GM21786 (cell line): ENCODE measurements at regions not wholly inside any gene's neighbourhood (a gene's known extent, or its start where the extent isn't known, plus 50 kb on each side); places are given as distances from the start of the nearest gene placed in this dataset.
"Not testable (repeated sequence)": the region's sequence is repeated elsewhere in the genome, so short reads cannot be mapped to it uniquely, and the experiment has no call there.

Source experiments
- ATAC-seq: cut with Tn5 transposase; IDR thresholded peaks from one replicate; pipeline ENCODE4 v1.9.1; 2021; ENCODE audit not compliant: unreplicated experiment

GRCh38 chrX:138014577-138014976, 448.6 kb downstream of the ZIC3 start:
- ATAC-seq: no peak

DNA sequence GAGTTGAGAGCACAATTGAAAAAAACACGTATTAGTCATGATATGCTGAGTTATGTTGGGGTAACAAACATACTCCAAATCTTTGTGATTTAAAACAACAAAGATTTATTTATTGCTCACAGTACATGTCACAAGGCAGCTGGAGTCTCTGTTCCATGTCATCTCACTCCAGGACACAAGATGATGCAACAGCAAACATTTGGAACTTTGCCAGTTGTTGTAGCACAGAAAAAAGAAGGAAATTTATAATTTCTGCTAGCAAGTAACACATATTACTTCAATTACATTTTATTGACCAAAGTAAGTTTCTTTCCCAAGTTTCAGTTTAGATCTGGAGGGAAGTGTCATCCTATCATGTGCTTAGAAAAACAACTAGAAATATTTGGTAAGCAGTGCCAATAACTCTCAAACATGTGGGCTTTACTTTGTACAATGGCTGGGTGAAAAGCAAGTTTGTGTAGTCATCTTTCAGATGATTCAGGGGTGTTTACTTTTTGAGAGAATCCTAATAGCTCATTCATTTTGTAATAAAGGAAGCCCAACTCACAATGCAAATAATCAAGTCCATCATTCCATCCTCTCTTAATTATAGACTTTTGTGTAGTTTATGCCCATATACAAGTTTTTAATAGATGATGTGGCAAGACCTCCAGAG, 452.3 kb downstream of the ZIC3 start:
- ATAC-seq: no peak

- ATAC-seq: no peak
Observed at GRCh38 chrX:138020941-138021340, 455.0 kb downstream of the ZIC3 start.

DNA sequence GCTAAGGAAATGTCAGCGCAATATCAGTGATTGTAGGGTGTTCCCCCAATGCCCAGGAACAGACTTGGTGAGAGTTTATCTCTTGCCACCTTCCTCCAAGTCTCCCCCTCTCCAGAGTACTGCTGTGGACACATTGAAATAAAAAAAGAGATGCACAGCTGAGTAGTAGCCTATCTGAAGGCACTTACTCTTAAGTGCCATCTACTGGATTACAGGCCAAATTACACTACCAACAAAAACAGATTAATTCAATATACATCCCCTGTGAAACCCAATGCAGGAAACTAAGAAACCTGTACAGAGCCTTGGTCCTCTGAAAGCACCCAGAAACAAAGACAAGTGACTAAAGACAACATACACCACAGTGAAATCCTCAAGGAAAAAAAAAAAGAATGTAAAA, 460.3 kb downstream of the ZIC3 start:
- peak; percentile 86 for ATAC-seq

DNA sequence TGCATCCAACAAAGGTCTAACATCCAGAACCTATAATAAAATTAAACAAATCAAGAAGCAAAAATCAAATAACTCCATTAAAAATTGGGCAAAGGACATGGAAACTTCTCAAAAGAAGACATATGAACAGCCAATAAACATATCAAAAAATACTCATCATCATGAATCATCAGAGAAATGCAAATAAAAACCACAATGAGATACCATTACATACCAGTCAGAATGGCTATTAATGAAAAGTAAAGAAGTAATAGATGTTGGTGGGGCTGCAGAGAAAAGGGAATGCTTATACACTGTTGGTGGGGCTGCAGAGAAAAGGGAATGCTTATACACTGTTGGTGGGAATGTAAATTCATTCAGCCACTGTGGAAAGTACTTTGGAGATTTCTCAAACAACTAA, 465.8 kb downstream of the ZIC3 start:
- no peak for ATAC-seq

DNA sequence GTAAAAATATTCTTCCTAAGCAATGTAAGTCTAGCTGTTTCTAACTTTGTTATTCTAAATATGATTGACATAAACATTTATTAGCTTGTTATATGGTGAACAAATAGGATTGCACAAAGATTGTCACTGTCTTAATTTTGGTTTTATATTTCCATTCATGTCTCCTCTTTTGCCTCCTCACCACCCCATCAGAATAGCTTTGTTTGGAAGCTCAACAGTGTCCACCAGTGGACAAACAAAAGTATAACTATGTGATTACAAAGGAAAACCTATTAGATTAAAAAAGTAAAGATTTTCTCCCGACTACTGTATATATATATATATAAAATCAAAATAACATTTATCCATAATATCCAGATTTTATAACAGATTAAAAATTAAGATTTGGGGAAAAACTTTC, 468.2 kb downstream of the ZIC3 start:
- no peak for ATAC-seq

DNA sequence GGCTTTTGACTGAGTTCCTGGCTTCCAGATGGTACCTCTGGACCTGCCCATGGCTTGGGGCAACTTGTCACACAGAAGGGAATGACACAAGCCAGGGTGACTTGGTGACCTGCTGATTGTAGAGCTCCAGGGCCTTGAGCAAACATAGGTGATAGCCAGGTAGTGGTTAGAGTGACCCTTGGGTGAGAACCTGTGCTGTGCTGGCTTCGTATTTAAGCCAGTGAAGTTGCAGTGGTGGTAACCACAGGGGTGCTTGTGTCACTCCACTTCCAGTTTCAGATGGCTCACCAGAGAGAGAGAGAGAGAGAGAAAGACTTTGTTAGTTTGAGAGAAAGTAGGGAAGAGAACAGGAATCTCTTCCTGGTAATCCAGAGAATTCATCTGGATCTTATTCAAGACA, 471.6 kb downstream of the ZIC3 start:
- no peak for ATAC-seq

DNA sequence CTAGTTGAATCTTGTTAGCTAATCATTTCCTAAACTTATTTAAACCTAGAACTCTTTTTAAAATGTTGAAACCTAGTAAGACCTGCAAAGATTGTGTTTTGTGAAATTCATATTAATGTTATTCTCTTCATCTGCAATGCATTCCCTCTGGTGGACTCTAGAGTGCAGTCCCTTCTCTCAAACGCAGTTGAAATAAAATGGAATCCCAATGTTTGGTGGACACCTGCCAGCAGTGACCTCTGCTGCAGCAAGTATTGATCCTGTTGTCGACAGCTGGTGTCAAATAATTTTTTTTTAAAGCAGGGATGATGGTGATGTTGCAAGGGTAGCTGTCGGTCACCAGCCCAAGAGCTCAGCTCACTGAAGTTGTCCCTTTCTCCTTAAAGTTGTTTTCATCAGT, 492.0 kb downstream of the ZIC3 start:
- ATAC-seq: no peak

DNA sequence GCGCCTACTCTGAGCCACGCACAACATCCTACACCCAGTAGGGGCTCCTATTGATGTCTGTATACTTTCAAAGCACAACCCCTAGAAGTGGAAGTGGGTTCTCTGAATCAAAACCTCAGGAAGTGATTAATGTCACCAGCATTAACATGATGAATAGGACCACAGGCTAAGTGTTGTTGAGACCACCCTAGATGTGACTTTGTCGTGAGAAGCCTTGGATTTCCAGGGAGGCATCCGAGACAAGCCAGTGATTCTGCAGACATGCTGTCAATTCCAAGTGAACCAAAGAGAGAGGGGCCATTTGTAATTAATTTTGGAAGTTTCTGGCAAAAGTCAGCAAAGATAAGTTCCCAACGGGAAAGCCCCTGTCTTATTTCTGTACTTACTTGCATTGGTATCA, 493.0 kb downstream of the ZIC3 start:
- ATAC-seq: no peak

GRCh38 chrX:138067415-138067814, 501.5 kb downstream of the ZIC3 start:
- ATAC-seq: no peak

- ATAC-seq: no peak
Observed at GRCh38 chrX:138073626-138074025, 507.7 kb downstream of the ZIC3 start.

DNA sequence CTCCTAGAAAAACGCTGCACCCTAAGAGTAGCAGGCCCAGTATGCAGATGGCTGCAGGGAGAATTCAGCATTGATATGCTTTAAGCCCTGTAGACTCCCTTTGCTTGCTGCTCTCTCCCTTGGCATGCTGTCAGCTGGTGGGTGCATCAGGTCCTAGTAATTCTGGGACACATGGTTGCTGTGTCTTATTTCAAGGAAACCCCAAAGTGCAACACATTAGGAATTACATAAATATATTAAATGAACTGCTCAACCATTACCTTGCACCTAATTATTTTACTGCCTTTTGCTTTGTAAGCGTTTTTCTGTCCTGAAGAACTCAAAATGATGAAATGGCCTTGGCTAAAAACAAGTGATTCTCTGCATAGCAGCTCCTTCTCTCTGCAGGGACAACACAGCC, 516.3 kb downstream of the ZIC3 start:
- ATAC-seq: no peak

GRCh38 chrX:138082896-138083295, 517.0 kb downstream of the ZIC3 start:
- ATAC-seq: no peak

- ATAC-seq: not testable (repeated sequence)
Observed at GRCh38 chrX:138110910-138111309, 545.0 kb downstream of the ZIC3 start.

- no peak for ATAC-seq
Observed at GRCh38 chrX:138127314-138127713, 561.4 kb downstream of the ZIC3 start.

DNA sequence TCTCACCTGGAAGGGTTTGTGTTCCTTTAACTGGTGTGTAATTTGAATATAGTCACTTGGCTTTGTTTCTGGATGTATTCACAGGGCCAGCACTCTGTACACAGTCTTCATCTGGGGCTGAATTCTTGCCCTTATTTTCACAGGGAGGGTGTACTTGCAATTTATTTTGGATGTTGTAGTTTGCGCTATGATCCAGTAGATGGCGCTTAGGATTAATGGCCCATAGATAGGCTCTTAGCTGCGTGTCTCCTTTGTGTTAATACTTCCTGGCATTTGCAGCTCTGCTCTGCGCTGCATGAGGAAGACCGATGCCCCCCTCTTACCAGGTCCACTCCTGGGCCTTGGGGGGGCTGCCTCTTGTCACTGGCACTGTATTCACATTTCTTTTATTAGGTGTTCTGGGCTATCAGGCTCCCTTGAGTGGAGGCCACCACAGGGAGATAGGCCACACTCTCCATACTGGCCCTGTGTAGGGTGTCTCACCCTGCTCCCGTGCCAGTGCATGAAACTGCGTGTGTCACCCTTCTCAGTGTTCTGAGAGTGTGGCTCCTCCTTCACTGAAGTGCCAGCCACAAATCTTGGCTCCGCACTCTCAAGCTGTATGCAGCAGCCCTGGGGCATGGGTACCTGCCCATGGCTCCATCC, 562.2 kb downstream of the ZIC3 start:
- ATAC-seq: peak; percentile 93

DNA sequence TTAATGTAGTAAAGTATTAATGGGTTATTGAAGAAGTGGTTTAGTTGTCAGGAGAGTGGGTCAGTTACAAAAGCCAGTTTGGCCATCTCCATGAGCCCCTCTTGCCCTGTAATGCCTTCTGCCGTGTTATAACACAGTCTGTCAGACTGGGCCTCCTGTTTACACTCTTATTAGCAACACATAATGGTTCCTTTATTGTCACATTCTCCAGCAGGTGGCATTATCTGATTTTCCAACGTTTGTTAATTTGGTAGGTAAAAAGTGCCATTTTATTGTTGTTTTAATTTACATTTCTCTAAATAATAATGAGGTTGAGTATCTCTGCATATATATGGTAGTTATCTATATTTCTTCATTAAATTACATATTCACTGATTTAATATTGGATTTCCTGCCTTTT, 560.8 kb downstream of the FGF13 start:
- ATAC-seq: no peak

GRCh38 chrX:138157850-138158249, 553.7 kb downstream of the FGF13 start:
- ATAC-seq: no peak

- ATAC-seq: no peak
Observed at GRCh38 chrX:138191998-138192397, 519.5 kb downstream of the FGF13 start.

GRCh38 chrX:138229718-138230117, 481.8 kb downstream of the FGF13 start:
- no peak for ATAC-seq

GRCh38 chrX:138240266-138240665, 471.3 kb downstream of the FGF13 start:
- no peak for ATAC-seq

DNA sequence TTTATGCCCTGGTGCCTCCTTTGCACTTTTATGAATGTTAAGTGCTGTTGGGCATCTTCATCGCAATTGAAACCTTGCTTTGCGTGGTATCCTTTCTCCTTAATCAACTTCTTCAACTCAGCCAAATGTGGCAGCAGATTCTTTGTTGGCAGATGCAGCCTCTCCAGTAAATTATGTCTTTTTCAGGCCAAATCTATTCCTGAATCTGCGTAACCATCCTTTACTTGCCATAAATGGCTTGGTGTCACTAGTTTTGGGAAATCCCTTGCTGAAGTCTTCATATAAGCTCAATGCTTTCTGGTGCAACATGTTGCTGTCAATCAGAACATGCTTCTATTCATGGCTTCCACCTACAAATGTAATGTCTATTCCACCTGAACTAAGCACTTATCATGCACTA, 457.5 kb downstream of the FGF13 start:
- ATAC-seq: no peak

GRCh38 chrX:138255373-138255772, 456.1 kb downstream of the FGF13 start:
- no peak for ATAC-seq
